Activated CD8-positive, alpha-beta memory T cell treated with anti-CD3 and anti-CD28 coated beads for 36 hours (primary cell): ENCODE measurements at regions not wholly inside any gene's neighbourhood (a gene's known extent, or its start where the extent isn't known, plus 50 kb on each side); places are given as distances from the start of the nearest gene placed in this dataset.

Source experiments
- CTCF ChIA-PET: fragments of 350-600 bp; sonication (Branson Sonifier 250); formaldehyde crosslinking; loops from one replicate; lab custom pipeline; 2021; ENCODE audit warnings: antibody characterized with exemption; lab: Charles Lee
- POLR2A ChIA-PET: fragments of 350-600 bp; sonication (Branson Sonifier 250); formaldehyde crosslinking; loops from one replicate; lab custom pipeline; 2021; ENCODE audit warnings: antibody characterized with exemption; lab: Charles Lee

DNA sequence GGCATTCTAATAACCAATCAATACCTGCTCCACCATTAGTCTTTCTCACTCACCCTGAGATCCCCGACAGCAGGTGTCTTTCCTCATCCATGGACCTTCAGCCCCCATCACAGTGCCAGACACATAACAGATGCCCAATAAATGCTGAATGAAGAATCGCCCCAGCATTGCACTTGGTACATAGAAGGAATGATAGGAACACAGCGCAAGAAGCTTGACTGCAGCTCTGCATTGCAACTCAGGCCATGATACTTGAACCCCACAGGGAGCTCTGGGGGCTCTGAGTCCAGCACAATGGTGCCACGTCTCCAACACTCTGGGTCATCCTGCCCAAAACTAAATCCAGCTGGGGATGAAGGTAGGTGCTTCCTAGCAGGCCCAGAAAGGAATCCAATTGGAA lies 355.0 kb upstream of the SLC30A5 start:
- ChIA-PET POLR2A (no interaction called here), CTCF (no interaction called here)

DNA sequence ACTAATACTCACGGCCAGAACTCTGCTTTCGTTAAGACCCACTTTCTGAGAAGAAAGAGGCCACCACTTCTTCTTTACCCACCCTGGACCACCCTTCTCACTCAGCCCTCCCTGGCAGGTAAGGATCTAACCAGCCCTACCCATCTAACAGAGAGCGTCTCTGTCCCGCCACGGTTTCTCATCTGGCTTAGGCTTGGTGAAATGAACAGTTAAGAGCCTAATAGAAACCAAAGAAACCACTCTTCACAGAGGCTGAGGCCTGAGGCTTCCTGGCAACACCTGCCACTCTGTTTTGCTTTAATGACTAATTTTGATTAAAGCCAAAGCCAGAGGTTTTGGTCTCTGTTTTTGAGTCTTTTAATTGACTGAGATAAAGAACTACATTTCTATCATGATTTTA lies 354.1 kb upstream of the SLC30A5 start:
- CTCF ChIA-PET, result no interaction called here
- POLR2A ChIA-PET, result no interaction called here

DNA sequence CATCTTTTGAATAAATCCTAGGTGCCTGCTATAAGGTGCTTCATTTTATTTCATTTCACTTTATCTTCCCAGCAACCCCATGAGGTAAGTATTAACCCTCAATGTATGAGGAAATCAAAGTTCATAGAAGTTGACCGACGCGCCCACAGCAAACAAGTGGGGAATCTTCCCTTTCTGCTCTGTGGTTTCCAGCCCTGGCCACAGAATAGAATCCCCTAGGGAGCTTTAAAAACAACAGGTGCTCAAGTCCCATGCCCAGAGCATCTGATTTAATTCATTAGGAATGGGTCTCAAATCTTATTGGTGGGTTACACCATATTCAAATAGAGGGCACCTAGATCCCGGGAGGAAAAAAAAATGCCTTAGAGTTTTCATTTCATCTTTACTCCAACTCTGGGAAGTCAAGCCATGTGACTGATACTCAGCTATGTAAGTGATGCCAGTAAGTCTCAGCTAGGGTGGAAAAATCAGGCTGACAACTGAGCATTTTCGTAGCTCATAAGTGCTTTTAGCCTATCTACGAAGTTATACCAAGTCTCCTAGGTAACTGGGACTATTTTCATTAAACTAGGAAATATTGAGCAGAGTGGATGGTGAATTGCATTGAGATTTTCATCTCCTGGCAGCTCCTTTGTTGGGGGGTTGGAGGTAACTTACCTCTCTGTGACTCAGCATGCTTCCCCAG lies 353.4 kb upstream of the SLC30A5 start:
- POLR2A ChIA-PET, result no interaction called here

DNA sequence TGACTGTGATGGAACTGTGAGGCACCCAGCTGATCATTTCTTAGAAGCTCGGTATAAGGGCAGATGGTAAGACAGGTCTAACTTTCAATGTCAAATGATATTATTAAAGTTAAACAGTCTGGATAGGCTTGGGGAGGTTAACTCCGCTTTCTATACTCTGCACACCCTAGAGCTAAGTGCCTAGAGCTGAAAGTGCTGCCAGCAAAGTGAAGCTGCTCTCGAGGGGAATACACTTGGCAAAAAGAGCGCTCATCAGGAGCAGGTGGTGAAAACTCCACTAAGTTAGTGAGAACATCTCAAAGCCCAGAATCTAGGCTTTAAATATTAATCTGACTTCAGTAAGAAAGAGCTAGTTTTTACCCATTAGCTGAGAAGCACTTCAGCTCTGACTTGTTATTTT lies 349.6 kb upstream of the SLC30A5 start:
- ChIA-PET CTCF (no interaction called here), POLR2A (no interaction called here)

More for the DNA sequence above, 353.4 kb upstream of the SLC30A5 start:
- CTCF ChIA-PET, result no interaction called here

DNA sequence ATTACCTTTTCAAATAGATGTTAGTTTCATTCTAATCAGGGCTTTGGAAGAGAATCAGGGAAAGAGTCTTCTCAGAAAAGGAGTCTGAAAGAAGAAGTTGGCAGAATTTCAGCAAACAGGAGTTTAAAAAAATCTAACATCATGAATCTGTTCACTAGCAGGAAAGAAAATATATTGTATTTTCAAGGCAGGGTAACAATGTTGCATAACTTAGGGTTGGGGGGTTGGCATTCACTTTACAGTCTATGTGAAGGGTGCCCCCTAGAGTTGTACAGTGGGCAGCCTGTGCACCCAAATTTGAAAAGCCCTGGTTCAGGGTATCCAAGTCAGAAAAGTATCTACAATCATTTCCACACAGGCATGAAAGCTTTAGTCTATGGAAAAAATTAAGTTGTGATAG lies 348.4 kb upstream of the SLC30A5 start:
- POLR2A ChIA-PET, result no interaction called here
- CTCF ChIA-PET, result no interaction called here

DNA sequence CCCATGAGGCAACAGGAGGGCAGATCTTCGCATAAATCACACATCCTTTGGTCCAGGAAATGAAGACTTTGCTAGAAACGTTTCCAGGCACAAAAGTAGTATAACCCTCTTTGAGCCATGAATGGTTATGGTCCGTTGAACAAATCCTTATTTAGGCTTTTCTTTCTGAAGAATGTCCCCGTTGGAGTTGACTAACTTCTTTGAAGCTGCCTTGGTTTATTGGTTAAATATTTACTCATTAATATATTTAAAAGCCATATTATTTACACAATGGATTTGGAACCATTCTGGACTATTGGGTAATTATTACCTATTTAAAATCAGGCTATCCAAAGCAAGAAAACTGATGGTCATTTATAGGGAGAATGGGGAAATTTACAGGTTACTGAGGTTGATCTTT lies 347.6 kb upstream of the SLC30A5 start:
- CTCF ChIA-PET, result no interaction called here
- POLR2A ChIA-PET, result no interaction called here

DNA sequence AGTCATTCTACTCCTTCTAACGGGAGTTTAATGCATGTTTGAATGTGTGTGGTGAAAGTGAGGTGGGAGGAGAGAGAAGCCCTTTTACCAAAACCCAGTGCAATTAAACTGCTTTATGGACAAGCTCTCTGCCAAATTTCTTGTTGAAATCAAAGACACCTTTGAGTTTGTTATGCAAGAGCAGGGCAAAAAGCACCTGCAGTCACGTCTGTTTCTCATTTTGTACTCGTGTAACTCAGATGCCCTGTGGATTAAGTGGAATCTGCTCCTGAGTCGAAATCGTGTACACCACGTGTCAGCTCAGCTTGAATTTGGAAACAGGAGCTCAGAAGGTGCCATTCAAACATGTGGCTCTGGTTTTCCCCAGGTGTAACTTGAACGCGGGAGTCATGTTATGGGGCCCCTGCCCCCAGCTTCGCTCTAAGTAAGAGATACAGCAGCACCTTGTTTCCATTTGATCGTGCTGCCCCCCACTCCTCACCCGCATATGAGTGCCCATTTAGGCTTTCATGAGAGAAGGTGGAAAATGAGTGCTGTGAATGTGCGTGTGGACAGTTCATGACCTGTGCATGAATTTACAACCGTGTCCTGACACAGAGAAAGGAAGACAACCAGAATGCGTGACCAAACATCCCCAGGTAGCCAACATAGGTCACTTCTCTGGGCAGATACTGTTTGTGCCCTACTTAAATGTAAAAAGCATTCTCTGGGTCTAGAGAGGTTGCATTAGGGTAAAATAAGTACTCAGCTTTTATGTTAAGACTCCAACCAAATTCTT lies 347.0 kb upstream of the SLC30A5 start:
- ChIA-PET CTCF (no interaction called here), POLR2A (no interaction called here)

DNA sequence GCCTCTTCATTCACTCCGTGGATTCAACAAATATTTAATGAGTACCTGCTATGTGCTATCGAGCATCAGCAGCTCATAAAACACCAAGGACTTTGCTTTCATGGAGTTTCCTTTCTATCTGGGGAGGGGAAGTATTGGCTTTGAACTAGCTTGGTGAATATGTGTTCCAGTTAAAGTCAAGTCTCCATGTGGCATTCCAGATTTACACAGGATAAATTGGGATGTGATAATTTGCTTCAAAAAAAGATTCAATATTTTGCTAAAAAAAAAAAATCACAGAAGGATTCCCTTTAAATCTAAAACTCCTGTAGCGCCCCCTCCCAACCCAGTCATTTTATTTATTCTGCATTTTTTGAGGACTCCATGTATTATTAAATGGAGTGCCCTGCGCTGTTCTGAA lies 346.3 kb upstream of the SLC30A5 start:
- ChIA-PET CTCF (no interaction called here), POLR2A (no interaction called here)

DNA sequence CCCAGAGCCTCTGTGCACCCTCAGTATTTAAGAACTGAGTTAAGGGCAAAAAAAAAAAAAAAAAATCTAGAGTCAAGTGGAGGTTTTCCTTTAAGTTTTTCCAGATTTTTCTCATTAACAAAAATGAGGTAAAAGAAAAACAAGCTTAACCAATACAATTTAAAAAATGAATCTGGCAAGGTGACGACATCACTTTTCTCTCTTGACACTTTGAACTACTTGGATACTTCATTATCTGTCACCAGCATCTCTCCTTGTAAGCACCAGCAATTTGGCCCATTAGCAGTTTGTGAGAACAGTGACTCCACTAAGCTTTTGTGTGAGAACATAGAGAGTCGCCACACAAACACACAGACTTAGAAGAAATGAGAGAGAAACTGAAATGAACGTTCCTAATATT lies 345.7 kb upstream of the SLC30A5 start:
- ChIA-PET POLR2A (no interaction called here), CTCF (interaction anchor here (0.6 kb wide), 1 partner anchor 458 kb away, joined by 3 read pairs; no protein-coding TSS in a partner anchor)

DNA sequence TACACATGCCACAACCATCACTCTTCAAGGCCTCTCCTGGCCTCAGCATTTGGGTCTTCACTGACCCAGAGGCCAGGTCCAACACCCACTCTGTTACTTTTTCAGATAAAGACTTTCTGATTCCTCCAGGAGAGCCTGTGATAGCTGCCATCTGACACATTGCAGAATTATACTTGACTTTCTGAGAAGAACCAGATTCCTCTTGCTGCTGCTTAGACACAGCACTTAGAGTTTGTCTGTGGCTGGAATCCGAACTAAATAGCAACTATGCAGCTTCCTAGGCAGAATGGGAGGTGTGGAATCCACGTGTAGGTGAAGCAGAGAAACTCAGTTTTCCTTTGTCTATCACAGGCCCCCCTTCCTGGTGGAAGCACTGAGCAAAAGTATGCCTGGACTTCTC lies 344.7 kb upstream of the SLC30A5 start:
- POLR2A ChIA-PET, result no interaction called here
- CTCF ChIA-PET, result no interaction called here

DNA sequence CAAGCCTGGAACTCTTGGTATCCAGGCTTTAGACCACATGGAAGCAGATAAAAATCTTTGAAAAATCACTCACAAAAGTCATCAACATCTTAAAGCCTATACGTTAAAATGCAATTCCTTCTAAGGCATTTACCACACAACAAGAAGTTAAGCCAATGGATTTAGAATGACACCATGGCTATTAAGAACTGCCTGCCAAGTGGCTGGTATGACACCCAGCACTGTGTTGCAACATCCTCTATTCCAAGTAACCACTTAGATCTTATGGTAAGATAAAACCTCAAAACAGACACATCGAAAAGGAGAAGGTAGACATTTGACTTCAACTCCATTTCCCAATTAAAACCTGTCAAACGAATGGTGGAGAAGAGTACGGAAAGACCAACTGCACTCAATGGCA lies 344.2 kb upstream of the SLC30A5 start:
- ChIA-PET POLR2A (no interaction called here), CTCF (no interaction called here)

DNA sequence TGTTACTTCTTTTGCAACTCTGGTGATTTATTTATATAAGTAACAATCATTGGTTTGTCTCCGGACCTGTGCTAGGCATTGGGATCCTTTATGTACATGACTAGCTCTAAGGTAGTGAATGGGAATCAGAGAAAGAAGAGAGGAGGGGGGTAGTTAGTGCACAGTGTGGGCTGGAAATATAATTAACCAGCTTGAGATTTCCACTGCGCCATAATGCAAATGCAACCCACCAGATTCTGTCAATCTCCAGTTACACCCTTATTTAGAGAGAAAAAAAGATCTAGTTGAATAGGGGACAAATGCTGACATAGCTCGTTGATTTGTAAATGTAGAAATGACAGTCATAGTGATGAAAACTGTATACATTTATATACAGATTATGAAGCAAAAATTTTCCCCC lies 342.2 kb upstream of the SLC30A5 start:
- POLR2A ChIA-PET, result no interaction called here
- CTCF ChIA-PET, result no interaction called here

DNA sequence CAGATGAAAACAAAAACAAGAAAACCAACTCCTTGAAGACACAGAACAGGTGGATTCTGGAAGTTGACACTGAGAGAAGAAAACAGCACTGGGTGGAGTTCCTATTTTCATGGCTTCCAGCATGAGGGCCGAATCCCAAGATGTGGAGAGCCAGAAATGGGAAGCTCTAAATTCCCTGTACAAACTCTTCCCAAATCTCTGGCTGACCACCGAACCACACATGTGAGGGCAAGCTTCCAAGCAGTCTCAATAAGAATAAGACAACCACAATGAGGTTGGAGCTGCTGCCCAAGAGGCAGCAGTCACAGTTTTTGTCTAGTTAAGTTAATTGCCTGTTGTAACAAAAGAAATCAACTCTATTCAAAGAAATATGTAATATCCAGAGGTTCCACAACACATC lies 339.3 kb upstream of the SLC30A5 start:
- ChIA-PET POLR2A (no interaction called here), CTCF (no interaction called here)

DNA sequence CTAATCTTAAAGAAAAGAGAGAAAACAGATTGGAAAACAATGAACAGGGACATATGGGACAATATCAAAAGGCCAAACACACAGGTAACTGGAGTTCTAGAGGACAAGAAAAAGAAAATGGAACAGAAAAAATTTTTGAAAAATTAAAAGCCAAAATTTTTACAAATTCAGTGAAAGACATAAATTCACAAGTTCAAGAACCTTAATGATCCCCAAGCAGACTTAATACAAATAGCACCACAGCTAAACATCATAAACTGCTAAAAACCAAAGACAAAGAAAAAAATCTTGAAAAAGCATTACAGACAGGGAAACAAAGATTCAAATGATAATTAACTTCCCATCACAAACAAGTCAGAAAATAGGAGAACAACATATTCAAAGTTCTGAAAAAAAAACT lies 338.5 kb upstream of the SLC30A5 start:
- ChIA-PET POLR2A (no interaction called here), CTCF (no interaction called here)

DNA sequence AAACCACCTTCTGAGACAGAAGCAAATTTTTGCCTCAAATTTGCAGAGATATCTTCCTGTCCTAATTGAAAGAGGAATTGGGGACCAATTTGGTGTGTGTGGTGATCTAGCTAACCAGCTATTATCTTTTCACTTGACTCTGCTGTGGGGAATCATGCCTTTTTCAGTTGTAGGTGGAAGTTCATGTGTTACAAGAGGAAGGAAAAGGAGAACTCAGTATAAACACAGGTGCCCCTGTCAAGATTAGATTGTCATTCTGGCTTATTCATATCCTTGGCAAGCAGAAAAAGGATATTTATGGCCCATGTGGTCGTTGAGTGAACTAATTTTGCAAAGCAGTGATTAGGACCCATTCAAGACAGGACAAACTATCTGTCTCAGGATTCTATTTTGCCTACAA lies 336.8 kb upstream of the SLC30A5 start:
- CTCF ChIA-PET, result no interaction called here

DNA sequence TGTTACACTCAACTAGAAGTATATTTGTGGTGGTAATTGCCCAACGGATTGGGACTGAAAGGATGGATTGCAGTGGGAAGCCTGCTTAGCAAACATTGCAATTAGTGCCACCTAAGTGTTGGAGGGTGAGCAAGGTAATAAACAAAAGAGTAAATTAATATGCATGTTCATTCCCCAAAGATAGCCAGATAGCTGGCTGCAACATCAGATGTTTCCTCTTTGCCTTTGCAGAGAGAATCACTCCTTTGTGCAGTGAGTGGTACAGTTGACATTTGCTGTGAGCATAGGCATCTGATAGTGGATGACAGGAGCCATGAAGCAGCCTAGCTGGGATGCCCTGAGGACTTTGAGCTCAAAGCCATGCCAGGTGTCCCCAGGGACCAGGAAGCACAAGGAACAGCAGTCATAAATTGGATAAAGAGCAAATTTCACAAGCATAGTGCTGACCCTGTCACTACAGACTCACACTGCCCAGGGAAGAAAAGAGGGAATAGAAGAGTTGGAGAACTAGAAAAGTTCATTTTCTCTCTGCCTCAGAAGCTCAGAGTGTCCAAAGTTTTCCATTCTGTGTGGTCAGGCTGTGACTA lies 336.1 kb upstream of the SLC30A5 start:
- POLR2A ChIA-PET, result no interaction called here
- CTCF ChIA-PET, result no interaction called here

More for the DNA sequence above, 336.8 kb upstream of the SLC30A5 start:
- POLR2A ChIA-PET, result no interaction called here

DNA sequence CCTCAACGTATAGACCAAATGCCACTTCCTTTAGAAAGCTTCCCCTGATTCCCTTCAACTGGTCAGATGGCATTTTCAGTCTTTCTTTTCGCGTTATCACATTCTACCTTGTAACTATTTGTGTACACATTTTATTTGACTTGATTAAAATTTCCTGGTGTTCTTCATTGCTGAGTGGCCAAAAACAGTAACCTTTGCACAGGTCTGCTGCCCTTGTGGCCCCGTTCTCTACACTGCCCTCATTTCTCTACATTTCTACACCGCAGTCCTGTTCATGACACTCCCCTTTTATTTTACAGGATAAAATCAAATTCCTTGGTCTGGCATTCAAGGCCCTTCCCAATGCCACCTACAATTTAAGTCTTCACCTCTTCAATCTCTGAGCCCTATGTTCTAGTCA lies 334.2 kb upstream of the SLC30A5 start:
- CTCF ChIA-PET, result no interaction called here
- POLR2A ChIA-PET, result no interaction called here

DNA sequence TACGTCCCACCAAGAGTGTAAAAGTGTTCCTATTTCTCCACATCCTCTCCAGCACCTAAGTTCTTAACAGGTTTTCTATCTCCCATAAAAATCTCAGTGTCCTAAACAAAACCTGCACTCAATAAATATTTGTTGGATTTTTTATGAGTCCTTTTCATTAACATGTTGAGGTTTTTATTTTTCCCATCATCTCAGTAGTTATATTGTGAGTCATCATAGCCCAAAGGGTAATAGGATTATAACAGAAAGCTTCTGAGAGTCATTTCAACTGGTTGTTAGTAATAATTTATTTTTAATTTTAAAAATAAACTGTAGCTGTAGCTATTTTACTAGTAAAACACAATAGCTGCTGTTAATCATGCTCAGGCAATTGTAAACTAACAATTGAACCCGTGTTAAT lies 331.6 kb upstream of the SLC30A5 start:
- POLR2A ChIA-PET, result no interaction called here
- CTCF ChIA-PET, result no interaction called here

DNA sequence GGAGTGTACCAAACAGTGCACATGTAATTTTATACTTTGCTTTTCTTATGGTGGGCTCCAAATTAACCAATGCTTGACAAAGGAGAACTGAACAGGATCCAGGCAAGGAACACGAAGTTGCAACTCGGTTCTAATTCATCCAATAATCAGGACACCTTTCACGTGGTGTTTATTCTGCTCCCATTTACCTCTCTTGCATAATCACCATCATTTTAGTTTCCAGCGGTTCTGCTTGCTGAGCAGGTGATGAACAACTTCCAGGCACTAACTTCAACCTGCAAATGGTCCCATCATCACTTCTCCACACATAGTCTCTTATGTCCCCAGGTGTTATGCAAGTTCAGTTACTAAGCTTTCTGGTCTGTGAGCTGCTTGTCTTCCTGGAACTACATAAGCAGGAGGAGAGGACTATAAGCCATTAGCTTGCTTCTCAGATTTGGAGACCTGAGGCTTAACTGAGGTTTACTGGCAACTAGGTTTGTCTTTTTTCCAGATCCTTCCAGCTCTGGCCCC lies 326.8 kb upstream of the SLC30A5 start:
- ChIA-PET CTCF (no interaction called here), POLR2A (no interaction called here)

DNA sequence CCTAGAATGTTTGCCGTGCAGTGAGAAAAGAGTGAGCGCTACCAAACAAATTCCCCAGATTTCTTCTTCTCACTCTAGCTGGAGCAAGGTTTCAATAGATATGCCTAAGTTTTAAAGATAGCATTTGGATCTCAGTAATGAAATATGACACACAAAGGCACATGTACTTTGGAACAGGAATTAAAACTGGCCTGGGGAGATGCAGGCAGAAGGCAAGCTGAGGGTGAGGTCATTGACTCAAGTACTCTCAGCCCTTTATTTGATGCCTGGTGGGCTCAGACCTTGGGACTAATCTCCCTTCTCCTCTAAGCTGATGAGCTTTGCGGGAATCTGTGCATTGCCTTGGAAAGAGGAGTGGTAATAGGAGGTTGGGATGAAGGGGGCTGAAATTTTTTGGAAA lies 323.3 kb upstream of the SLC30A5 start:
- CTCF ChIA-PET, result no interaction called here

DNA sequence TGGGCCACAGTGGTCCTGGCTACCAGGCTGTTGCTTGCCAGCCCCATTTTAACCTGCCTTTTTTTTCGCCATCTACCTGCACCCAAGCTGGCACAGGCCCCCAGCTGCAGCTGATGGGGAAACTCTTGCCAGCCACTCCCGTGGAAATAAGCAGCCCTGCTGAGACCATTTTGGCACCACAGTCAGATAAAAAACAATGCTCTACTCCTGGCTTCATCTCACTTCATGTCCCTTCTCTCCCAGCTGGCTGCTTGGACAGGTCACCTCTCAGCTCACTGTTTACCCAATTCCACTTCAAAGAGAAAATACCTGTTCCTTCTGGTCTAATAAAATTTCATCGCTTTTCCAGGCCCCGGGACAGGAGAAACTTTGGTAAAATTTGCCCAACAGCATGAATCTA lies 322.6 kb upstream of the SLC30A5 start:
- CTCF ChIA-PET, result no interaction called here
- POLR2A ChIA-PET, result no interaction called here

More for the DNA sequence above, 323.3 kb upstream of the SLC30A5 start:
- POLR2A ChIA-PET, result no interaction called here
